Stomach (tissue), 4 donors: ENCODE measurements at regions not wholly inside any gene's neighbourhood (a gene's known extent, or its start where the extent isn't known, plus 50 kb on each side); places are given as distances from the start of the nearest gene placed in this dataset.

ENCODE experiments used
- CTCF ChIP-seq, 7 experiments: fragments of 450-650 bp in 4 of 7; fragments of 200-600 bp in 3 of 7; sonication (generic) in 3 of 7; IDR thresholded peaks; one replicate each; pipeline ENCODE4 v1.5.1; 2016 to 2019; ENCODE audit warnings: antibody characterized with exemption in 7 of 7, control low read depth in 2 of 7, mild to moderate bottlenecking in 1 of 7
- POLR2AphosphoS5 ChIP-seq, 3 donors: sonication (generic); formaldehyde crosslinking; IDR thresholded peaks; one replicate each; pipeline ENCODE4 v1.6.1; 2016; ENCODE audit warnings: antibody characterized with exemption in 3 of 3

GRCh38 chr11:25860677-25861450 lies 471.1 kb upstream of the ANO3 start:
- TF ChIP-seq POLR2AphosphoS5 (IDR thresholded peaks at IDR 0.05) (no peak), CTCF (IDR thresholded peaks at IDR 0.05) (no peak)
